NB4 (cell line): ENCODE measurements at regions not wholly inside any gene's neighbourhood (a gene's known extent, or its start where the extent isn't known, plus 50 kb on each side); places are given as distances from the start of the nearest gene placed in this dataset.

Source experiments
- DNase-seq: peaks from one replicate; pipeline ENCODE4 v3.0.0; 2010; ENCODE audit warnings: low read depth
- H3K4me3 ChIP-seq: one replicate; pipeline ENCODE4 v1.5.1; 2011; ENCODE audit warnings: mild to moderate bottlenecking, low read depth, low read length, moderate library complexity
- CTCF ChIP-seq: IDR thresholded peaks from one replicate; pipeline ENCODE4 v1.5.1; 2012; ENCODE audit warnings: low read depth, low read length
- MAX ChIP-seq: IDR thresholded peaks from 2 replicates; pipeline ENCODE4 v1.6.1; 2011; ENCODE audit warnings: low read depth, low read length
- MYC ChIP-seq: IDR thresholded peaks from 2 replicates; pipeline ENCODE4 v1.6.1; 2011; ENCODE audit warnings: low read depth, low read length
- POLR2A ChIP-seq: IDR thresholded peaks from 2 replicates; pipeline ENCODE4 v1.6.1; 2011; ENCODE audit warnings: mild to moderate bottlenecking; ENCODE audit not compliant: insufficient read length; ENCODE audit errors: extremely low read depth

GRCh38 chr12:124509300-124509675 is 58.1 kb downstream of the NCOR2 start:
- no peak for DNase-seq
- no peak overlapping the region for H3K4me3 ChIP-seq
- TF ChIP-seq MAX (no peak), MYC (no peak), CTCF (no peak), POLR2A (no peak)

GRCh38 chr12:124508381-124509079 is 58.9 kb downstream of the NCOR2 start:
- peak; percentile 45 for TF ChIP-seq CTCF
- no peak for TF ChIP-seq MYC
- no peak overlapping the region for H3K4me3 ChIP-seq
- peak; percentile 62 for DNase-seq

GRCh38 chr12:124507188-124508109 is 60.0 kb downstream of the NCOR2 start:
- H3K4me3 ChIP-seq = no peak overlapping the region
- no peak for DNase-seq
- TF ChIP-seq POLR2A (no peak), CTCF (no peak), MAX (no peak), MYC (no peak)

- no peak for DNase-seq
- no peak for TF ChIP-seq MAX
- TF ChIP-seq POLR2A = no peak
- TF ChIP-seq MYC = no peak
Measured at GRCh38 chr12:124506832-124507153, 60.6 kb downstream of the NCOR2 start.

GRCh38 chr12:124506145-124506831 is 61.1 kb downstream of the NCOR2 start:
- TF ChIP-seq POLR2A (no peak), CTCF (peak; percentile 6), MYC (0 out of 2 replicates have a peak, but pooled peaks have one; percentile 38), MAX (0 out of 2 replicates have a peak, but pooled peaks have one; percentile 19)
- peak; percentile 94 for DNase-seq
- H3K4me3 ChIP-seq = peak overlapping the region; percentile 44

More at GRCh38 chr12:124506832-124507153, 60.6 kb downstream of the NCOR2 start:
- peak overlapping the region; percentile 44 for H3K4me3 ChIP-seq
